DOHH2 (cell line): ENCODE measurements at regions not wholly inside any gene's neighbourhood (a gene's known extent, or its start where the extent isn't known, plus 50 kb on each side); places are given as distances from the start of the nearest gene placed in this dataset.

Experiments used
- EZH2phosphoT487 ChIP-seq: fragments of 200-600 bp; sonication (generic); IDR thresholded peaks from 2 replicates; pipeline ENCODE4 v1.6.1; 2017; ENCODE audit warnings: borderline replicate concordance, mild to moderate bottlenecking, antibody characterized with exemption, low read length, moderate library complexity, mixed read lengths
- TF ChIP-seq, protein P1 (sequence below): fragments of 200-600 bp; sonication (generic); IDR thresholded peaks from one replicate; pipeline ENCODE4 v1.5.1; 2014; ENCODE audit warnings: antibody characterized with exemption, mild to moderate bottlenecking, low read depth, low read length; ENCODE audit not compliant: poor library complexity, severe bottlenecking

DNA sequence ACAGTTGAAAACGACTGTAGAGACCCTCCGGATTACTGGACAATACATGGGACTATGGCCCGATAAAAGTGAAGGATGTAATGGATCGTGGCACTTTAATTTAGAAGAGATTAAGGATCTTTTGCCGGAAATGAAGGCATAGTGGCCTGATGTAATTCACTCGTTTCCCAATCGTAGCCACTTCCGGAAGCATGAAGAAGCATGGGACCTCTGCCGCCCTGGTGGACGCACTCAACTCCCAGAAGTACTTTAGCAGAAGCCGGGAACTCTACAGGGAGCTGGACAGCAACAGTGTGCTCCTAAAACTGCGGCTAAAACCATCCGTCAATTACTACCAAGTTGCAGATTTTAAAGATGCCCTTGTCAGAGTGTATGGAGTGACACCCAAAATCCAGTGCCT, 59.6 kb upstream of the NUPR2 start:
- TF ChIP-seq, protein P1, sequence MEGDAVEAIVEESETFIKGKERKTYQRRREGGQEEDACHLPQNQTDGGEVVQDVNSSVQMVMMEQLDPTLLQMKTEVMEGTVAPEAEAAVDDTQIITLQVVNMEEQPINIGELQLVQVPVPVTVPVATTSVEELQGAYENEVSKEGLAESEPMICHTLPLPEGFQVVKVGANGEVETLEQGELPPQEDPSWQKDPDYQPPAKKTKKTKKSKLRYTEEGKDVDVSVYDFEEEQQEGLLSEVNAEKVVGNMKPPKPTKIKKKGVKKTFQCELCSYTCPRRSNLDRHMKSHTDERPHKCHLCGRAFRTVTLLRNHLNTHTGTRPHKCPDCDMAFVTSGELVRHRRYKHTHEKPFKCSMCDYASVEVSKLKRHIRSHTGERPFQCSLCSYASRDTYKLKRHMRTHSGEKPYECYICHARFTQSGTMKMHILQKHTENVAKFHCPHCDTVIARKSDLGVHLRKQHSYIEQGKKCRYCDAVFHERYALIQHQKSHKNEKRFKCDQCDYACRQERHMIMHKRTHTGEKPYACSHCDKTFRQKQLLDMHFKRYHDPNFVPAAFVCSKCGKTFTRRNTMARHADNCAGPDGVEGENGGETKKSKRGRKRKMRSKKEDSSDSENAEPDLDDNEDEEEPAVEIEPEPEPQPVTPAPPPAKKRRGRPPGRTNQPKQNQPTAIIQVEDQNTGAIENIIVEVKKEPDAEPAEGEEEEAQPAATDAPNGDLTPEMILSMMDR, result no peak
- no peak for TF ChIP-seq EZH2phosphoT487
